IMR-90 (cell line): ENCODE measurements at regions not wholly inside any gene's neighbourhood (a gene's known extent, or its start where the extent isn't known, plus 50 kb on each side); places are given as distances from the start of the nearest gene placed in this dataset.
"Not testable (repeated sequence)": the region's sequence is repeated elsewhere in the genome, so short reads cannot be mapped to it uniquely, and the experiment has no call there.

Experiments used
- NFE2L2 ChIP-seq: fragments of 150-350 bp; IDR thresholded peaks from 2 replicates; pipeline ENCODE4 v1.6.1; 2016; ENCODE audit warnings: low read depth, mild to moderate bottlenecking, low read length
- TF ChIP-seq, protein P1 (sequence below): conservative IDR thresholded peaks from 2 replicates; pipeline ENCODE4 v1.5.1; 2012; ENCODE audit warnings: mild to moderate bottlenecking, low read depth, low read length, improper control_type of control experiment

- TF ChIP-seq, protein P1, sequence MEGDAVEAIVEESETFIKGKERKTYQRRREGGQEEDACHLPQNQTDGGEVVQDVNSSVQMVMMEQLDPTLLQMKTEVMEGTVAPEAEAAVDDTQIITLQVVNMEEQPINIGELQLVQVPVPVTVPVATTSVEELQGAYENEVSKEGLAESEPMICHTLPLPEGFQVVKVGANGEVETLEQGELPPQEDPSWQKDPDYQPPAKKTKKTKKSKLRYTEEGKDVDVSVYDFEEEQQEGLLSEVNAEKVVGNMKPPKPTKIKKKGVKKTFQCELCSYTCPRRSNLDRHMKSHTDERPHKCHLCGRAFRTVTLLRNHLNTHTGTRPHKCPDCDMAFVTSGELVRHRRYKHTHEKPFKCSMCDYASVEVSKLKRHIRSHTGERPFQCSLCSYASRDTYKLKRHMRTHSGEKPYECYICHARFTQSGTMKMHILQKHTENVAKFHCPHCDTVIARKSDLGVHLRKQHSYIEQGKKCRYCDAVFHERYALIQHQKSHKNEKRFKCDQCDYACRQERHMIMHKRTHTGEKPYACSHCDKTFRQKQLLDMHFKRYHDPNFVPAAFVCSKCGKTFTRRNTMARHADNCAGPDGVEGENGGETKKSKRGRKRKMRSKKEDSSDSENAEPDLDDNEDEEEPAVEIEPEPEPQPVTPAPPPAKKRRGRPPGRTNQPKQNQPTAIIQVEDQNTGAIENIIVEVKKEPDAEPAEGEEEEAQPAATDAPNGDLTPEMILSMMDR = not testable (repeated sequence)
- TF ChIP-seq NFE2L2 = not testable (repeated sequence)
Measured at GRCh38 chr21:34233741-34234140, 130.1 kb upstream of the KCNE2 start.
